ENCODE measurements at regions not wholly inside any gene's neighbourhood (a gene's known extent, or its start where the extent isn't known, plus 50 kb on each side); places are given as distances from the start of the nearest gene placed in this dataset.

- H3K36me3 ChIP-seq, result no peaks in the 10 kb centered on the region
- H3K27ac ChIP-seq, result no peak overlapping the region
- peaks cover 0 to 5% (median 2%) of the 10 kb centered on the region in 4 donors for H3K4me1 ChIP-seq
- no peaks in the 10 kb centered on the region for H3K27me3 ChIP-seq
- H3K9me3 ChIP-seq, result no peaks in the 10 kb centered on the region
- DNase-seq, result no peak
- no peak overlapping the region for H3K4me3 ChIP-seq
- TF ChIP-seq, protein P1, sequence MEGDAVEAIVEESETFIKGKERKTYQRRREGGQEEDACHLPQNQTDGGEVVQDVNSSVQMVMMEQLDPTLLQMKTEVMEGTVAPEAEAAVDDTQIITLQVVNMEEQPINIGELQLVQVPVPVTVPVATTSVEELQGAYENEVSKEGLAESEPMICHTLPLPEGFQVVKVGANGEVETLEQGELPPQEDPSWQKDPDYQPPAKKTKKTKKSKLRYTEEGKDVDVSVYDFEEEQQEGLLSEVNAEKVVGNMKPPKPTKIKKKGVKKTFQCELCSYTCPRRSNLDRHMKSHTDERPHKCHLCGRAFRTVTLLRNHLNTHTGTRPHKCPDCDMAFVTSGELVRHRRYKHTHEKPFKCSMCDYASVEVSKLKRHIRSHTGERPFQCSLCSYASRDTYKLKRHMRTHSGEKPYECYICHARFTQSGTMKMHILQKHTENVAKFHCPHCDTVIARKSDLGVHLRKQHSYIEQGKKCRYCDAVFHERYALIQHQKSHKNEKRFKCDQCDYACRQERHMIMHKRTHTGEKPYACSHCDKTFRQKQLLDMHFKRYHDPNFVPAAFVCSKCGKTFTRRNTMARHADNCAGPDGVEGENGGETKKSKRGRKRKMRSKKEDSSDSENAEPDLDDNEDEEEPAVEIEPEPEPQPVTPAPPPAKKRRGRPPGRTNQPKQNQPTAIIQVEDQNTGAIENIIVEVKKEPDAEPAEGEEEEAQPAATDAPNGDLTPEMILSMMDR (IDR thresholded peaks at IDR 0.05), result no peak
- intact Hi-C loops (cut with DNase I; ENCODE audit: low total_unique reads), result no loop called here
These were observed 185.8 kb downstream of the SHOX start for GRCh38 chrX:816411-816810.

- H3K9me3 ChIP-seq, result peaks cover 0 to 4% (median 0%) of the 10 kb centered on the region in 3 donors
- DNase-seq, result no peak
- TF ChIP-seq, protein P1 (IDR thresholded peaks at IDR 0.05), result no peak
- no peaks in the 10 kb centered on the region for H3K36me3 ChIP-seq
- H3K4me1 ChIP-seq, result no peaks in the 10 kb centered on the region
- H3K4me3 ChIP-seq, result no peak overlapping the region
- H3K27me3 ChIP-seq, result no peaks in the 10 kb centered on the region
- intact Hi-C loops (cut with DNase I; ENCODE audit: low total_unique reads), result no loop called here
- H3K27ac ChIP-seq, result no peak overlapping the region
These were observed 179.6 kb downstream of the SHOX start for GRCh38 chrX:810186-810585.

DNA sequence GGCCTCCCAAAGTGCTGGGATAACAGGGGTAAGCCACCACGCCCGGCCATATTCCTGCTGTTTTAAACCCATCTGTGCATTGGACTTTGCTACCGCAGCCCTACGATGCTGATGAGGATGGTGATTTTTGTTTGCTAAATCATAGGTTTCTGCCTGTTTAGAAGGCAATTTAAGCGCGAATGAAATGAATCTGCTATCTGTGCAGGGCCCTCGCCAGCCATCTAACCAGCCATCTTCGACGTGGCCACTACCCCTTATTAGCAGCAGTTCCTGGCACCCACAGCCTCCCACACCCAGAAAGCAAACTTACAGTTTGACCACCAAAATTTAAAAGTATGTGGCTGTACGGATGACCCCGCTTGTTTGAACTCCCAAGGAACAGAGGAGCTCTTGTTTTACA, 178.5 kb downstream of the SHOX start:
- Histone ChIP-seq H3K36me3 (no peaks in the 10 kb centered on the region), H3K27ac (no peak overlapping the region), H3K9me3 (peaks cover 0 to 4% (median 0%) of the 10 kb centered on the region in 3 donors), H3K4me3 (no peak overlapping the region), H3K27me3 (no peaks in the 10 kb centered on the region), H3K4me1 (no peaks in the 10 kb centered on the region)
- intact Hi-C loops (cut with DNase I; ENCODE audit: low total_unique reads), result no loop called here
- DNase-seq, result no peak
- TF ChIP-seq, protein P1 (IDR thresholded peaks at IDR 0.05), result no peak

DNA sequence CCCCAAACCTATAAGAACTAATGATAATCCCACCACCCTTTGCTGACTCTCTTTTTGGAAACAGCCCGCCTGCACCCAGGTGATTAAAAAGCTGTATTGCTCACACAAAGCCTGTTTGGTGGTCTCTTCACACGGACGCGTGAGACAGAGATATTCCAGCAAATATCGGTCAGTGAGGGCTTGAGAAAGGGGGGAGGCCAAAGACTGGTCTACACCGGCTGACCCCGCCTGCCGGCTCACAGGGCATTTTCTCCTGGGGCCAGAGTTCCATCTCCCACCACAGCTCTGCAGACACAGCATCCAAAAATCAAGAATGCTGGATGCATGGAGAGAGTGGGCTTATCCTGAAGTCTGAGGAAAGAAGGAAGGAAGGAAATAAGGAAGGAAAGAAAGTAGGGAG, 176.0 kb downstream of the SHOX start:
- Histone ChIP-seq H3K4me3 (no peak overlapping the region), H3K27ac (no peak overlapping the region), H3K9me3 (peaks cover 0 to 4% (median 0%) of the 10 kb centered on the region in 3 donors), H3K36me3 (no peaks in the 10 kb centered on the region), H3K27me3 (no peaks in the 10 kb centered on the region), H3K4me1 (peaks cover 0 to 6% (median 0%) of the 10 kb centered on the region in 4 donors)
- no peak for DNase-seq
- intact Hi-C loops (cut with DNase I; ENCODE audit: low total_unique reads), result no loop called here
- TF ChIP-seq, protein P1 (IDR thresholded peaks at IDR 0.05), result no peak

DNA sequence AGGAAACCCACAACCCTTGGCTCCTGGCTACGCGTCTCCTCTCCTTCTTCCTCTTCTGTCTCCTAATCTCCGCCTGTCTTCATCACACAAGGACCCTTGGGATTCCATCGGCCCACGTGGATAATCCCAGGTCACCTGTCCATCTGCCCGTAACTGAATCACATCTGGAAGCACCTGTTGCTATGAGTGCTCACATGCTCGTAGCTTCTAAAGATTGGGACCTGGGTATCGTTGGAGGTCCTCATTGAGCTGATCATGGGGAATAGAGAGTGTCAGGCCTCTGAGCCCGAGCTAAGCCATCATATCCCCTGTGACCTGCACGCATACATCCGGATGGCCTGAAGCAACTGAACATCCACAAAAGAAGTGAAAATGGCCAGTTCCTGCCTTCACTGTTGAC, 175.4 kb downstream of the SHOX start:
- Histone ChIP-seq H3K9me3 (peaks cover 0 to 4% (median 0%) of the 10 kb centered on the region in 3 donors), H3K4me3 (no peak overlapping the region), H3K4me1 (peaks cover 0 to 6% (median 0%) of the 10 kb centered on the region in 4 donors), H3K36me3 (no peaks in the 10 kb centered on the region), H3K27ac (no peak overlapping the region), H3K27me3 (no peaks in the 10 kb centered on the region)
- DNase-seq, result no peak
- intact Hi-C loops (cut with DNase I; ENCODE audit: low total_unique reads), result no loop called here
- TF ChIP-seq, protein P1 (IDR thresholded peaks at IDR 0.05), result no peak

DNA sequence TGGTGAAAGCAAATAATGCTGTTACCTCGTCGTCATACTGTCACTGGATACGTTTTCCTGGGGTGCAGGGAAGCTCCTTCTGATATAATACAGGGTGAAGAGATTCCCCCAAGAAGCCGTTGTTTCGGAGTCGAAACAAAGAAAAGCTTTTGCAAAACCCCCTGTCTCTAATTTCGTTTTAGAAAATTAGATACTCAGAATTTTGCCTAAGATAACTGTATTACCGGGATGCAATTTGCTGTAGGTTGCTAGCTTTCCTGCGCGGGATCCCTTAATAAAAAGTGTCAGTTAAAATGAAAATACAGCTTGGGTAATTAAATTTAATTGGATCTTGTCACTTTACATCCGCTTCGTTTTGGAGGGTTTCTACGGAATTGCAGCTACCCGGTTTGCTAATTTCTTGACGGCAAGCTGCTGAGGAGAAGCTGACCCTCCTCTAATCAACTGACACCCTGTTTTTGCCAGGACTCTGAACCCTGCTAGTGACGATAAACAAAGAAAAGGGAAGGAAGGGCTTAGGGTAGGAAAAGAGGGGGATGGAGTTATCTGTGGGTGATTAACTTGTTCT, 174.6 kb downstream of the SHOX start:
- Histone ChIP-seq H3K4me3 (no peak overlapping the region), H3K36me3 (no peaks in the 10 kb centered on the region), H3K9me3 (peaks cover 0 to 4% (median 0%) of the 10 kb centered on the region in 3 donors), H3K4me1 (peaks cover 0 to 6% (median 0%) of the 10 kb centered on the region in 4 donors), H3K27me3 (no peaks in the 10 kb centered on the region), H3K27ac (no peak overlapping the region)
- TF ChIP-seq, protein P1 (IDR thresholded peaks at IDR 0.05), result no peak
- DNase-seq, result no peak
- intact Hi-C loops (cut with DNase I; ENCODE audit: low total_unique reads), result no loop called here
